SJCRH30 (cell line): ENCODE measurements at regions not wholly inside any gene's neighbourhood (a gene's known extent, or its start where the extent isn't known, plus 50 kb on each side); places are given as distances from the start of the nearest gene placed in this dataset.

Source experiments
- DNase-seq, 2 experiments: peaks; one replicate each; pipeline ENCODE4 v3.0.0-alpha.2; 2015 to 2020
- H3K27ac ChIP-seq: fragments of 250-450 bp; sonication (Bioruptor Pico); 2 replicates; pipeline ENCODE4 v1.5.1; 2020; ENCODE audit warnings: mild to moderate bottlenecking, moderate library complexity
- H3K27me3 ChIP-seq: fragments of 250-450 bp; sonication (Bioruptor Pico); 2 replicates; pipeline ENCODE4 v1.5.1; 2020; ENCODE audit warnings: mild to moderate bottlenecking, moderate library complexity
- H3K36me3 ChIP-seq: fragments of 250-450 bp; sonication (Bioruptor Pico); 2 replicates; pipeline ENCODE4 v1.5.1; 2020; ENCODE audit warnings: mild to moderate bottlenecking, moderate library complexity
- H3K4me1 ChIP-seq: fragments of 250-450 bp; sonication (Bioruptor Pico); 2 replicates; pipeline ENCODE4 v1.5.1; 2020; ENCODE audit warnings: mild to moderate bottlenecking, moderate library complexity
- H3K4me3 ChIP-seq: fragments of 250-450 bp; sonication (Bioruptor Pico); 2 replicates; pipeline ENCODE4 v1.5.1; 2020; ENCODE audit warnings: mild to moderate bottlenecking, moderate library complexity
- H3K9me3 ChIP-seq: fragments of 250-450 bp; sonication (Bioruptor Pico); replicated peaks from 2 replicates; pipeline ENCODE4 v1.5.1; 2020; ENCODE audit warnings: mild to moderate bottlenecking, moderate library complexity

GRCh38 chr4:140244328-140244727 is 90.3 kb upstream of the MAML3 start:
- Histone ChIP-seq H3K4me3 (no peak overlapping the region), H3K27ac (no peak overlapping the region), H3K9me3 (no peaks in the 10 kb centered on the region), H3K27me3 (no peaks in the 10 kb centered on the region), H3K36me3 (no peaks in the 10 kb centered on the region), H3K4me1 (peaks cover 8% of the 10 kb centered on the region)
- DNase-seq = no peak

- H3K27ac ChIP-seq = no peak overlapping the region
- H3K27me3 ChIP-seq = no peaks in the 10 kb centered on the region
- peaks cover 11% of the 10 kb centered on the region for H3K4me1 ChIP-seq
- DNase-seq = no peak
- no peak overlapping the region for H3K4me3 ChIP-seq
- H3K9me3 ChIP-seq = no peaks in the 10 kb centered on the region
- H3K36me3 ChIP-seq = no peaks in the 10 kb centered on the region
Measured at GRCh38 chr4:140243278-140243753, 89.3 kb upstream of the MAML3 start.

GRCh38 chr4:140242357-140243277 is 88.6 kb upstream of the MAML3 start:
- DNase-seq = no peak
- no peak overlapping the region for H3K27ac ChIP-seq

GRCh38 chr4:140240237-140240636 is 86.3 kb upstream of the MAML3 start:
- Histone ChIP-seq H3K4me3 (no peak overlapping the region), H3K27me3 (no peaks in the 10 kb centered on the region), H3K4me1 (peaks cover 17% of the 10 kb centered on the region), H3K9me3 (no peaks in the 10 kb centered on the region), H3K36me3 (no peaks in the 10 kb centered on the region), H3K27ac (no peak overlapping the region)
- DNase-seq = peak in 1 of 2 experiments; percentile 35

More at GRCh38 chr4:140242357-140243277, 88.6 kb upstream of the MAML3 start:
- Histone ChIP-seq H3K4me1 (peaks cover 11% of the 10 kb centered on the region), H3K4me3 (no peak overlapping the region), H3K27me3 (no peaks in the 10 kb centered on the region), H3K9me3 (no peaks in the 10 kb centered on the region), H3K36me3 (no peaks in the 10 kb centered on the region)

DNA sequence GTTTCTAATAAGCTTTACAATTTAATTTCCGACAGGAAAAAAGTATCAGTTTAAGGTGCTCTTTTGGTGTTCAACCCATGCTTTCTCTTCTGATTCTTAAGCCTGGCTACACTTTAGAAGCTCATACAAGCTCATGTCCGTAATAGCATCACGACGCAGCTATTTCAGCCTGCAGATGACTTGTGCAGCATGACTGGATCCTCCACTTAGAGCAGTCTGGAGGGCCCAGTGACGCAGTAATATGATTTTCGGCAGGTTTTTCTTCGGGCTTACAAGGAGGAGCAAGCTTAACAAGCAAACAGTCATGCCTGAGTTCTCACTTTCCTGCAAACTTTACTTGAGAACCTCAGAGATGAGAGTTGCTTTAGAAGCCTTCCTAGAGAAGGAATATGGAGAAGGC is 85.3 kb upstream of the MAML3 start:
- peaks cover 19% of the 10 kb centered on the region for H3K4me1 ChIP-seq
- H3K9me3 ChIP-seq = no peaks in the 10 kb centered on the region
- no peaks in the 10 kb centered on the region for H3K27me3 ChIP-seq
- no peak for DNase-seq
- H3K27ac ChIP-seq = no peak overlapping the region
- no peaks in the 10 kb centered on the region for H3K36me3 ChIP-seq
- H3K4me3 ChIP-seq = no peak overlapping the region

- Histone ChIP-seq H3K27me3 (no peaks in the 10 kb centered on the region), H3K27ac (peak overlapping the region; percentile 25; the same call in 1 of the 2 replicates), H3K9me3 (no peaks in the 10 kb centered on the region), H3K36me3 (no peaks in the 10 kb centered on the region), H3K4me1 (peaks cover 28% of the 10 kb centered on the region), H3K4me3 (peak overlapping the region; percentile 37)
- peak; percentile 52 to 73 for DNase-seq
Measured at GRCh38 chr4:140238351-140239056, 84.5 kb upstream of the MAML3 start.

DNA sequence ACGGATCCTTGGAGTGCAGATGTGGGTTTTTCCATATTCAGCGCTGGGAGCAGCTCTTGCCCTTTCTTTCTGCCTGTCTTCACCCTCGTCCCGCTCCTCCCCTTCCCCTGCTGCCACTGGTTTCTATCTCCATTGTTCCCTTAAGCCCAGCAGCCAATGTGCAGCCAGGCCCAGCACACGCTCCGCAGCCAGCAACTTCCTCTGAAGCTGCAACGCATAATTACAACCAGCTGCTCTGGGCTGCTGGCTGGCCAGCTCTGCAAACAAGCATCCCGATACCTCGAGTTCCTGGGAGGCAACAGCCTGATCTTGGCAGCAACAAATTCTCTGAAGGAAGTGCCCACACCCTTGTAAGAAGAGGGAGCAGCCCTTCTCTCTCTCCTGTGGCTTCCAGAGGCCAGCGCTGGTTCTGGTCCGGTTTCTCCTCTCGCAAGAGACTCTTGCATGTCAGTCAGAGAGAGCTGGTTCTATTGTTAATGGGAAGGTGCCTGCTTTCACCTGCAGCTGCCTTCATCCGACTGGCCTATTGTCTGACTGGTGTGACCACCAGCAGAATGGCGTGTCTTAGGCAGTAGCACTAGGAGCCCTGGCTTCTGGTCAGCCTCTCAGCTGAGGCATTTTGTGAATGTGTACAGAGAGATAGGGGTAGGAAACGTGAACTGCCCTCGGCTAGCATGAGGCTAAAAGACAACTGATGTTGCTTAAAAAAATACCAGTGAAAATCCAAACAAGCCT is 83.8 kb upstream of the MAML3 start:
- peak; percentile 69 to 81 for DNase-seq
- Histone ChIP-seq H3K4me1 (peaks cover 29% of the 10 kb centered on the region), H3K27me3 (no peaks in the 10 kb centered on the region), H3K36me3 (no peaks in the 10 kb centered on the region), H3K27ac (peak overlapping the region; percentile 25; the same call in 1 of the 2 replicates), H3K4me3 (peak overlapping the region; percentile 37), H3K9me3 (no peaks in the 10 kb centered on the region)

DNA sequence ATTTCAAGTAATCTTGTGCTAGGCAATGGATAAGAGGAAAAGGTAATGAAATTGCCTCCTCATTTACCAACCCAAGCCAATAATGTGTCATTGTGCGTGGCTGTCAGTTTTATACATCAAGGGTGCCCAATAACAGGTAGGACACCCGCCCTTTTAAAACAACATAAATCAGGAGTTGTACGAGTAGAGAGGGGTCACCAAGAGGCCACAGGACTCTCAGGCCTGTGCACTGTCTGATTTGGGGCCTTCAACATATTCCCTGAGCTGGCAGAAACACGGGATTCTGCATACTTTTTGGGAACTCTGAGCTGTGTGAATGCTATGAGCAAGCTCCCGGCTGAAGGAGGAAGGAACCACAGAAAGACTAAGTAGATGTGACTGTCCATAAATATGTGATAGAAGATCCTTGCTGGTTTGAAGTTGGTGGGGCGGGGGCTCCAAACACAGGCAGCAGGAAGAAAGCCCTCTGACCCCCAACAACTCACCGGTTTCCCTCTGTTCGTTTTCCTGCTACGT is 82.7 kb upstream of the MAML3 start:
- Histone ChIP-seq H3K27me3 (no peaks in the 10 kb centered on the region), H3K27ac (no peak overlapping the region), H3K36me3 (no peaks in the 10 kb centered on the region), H3K9me3 (no peaks in the 10 kb centered on the region), H3K4me1 (peaks cover 29% of the 10 kb centered on the region), H3K4me3 (no peak overlapping the region)
- no peak for DNase-seq

- Histone ChIP-seq H3K4me1 (peaks cover 21% of the 10 kb centered on the region), H3K4me3 (no peak overlapping the region), H3K9me3 (no peaks in the 10 kb centered on the region), H3K27me3 (no peaks in the 10 kb centered on the region), H3K36me3 (no peaks in the 10 kb centered on the region), H3K27ac (no peak overlapping the region)
- DNase-seq = no peak
Measured at GRCh38 chr4:140234697-140235060, 80.7 kb upstream of the MAML3 start.

GRCh38 chr4:140233791-140234696 is 80.1 kb upstream of the MAML3 start:
- Histone ChIP-seq H3K9me3 (no peaks in the 10 kb centered on the region), H3K4me1 (peaks cover 21% of the 10 kb centered on the region), H3K36me3 (no peaks in the 10 kb centered on the region), H3K4me3 (no peak overlapping the region), H3K27ac (no peak overlapping the region; the same call in 1 of the 2 replicates), H3K27me3 (no peaks in the 10 kb centered on the region)
- peak; percentile 21 to 44 for DNase-seq

GRCh38 chr4:140229881-140230280 is 75.9 kb upstream of the MAML3 start:
- no peak overlapping the region for H3K27ac ChIP-seq
- H3K4me3 ChIP-seq = no peak overlapping the region
- no peaks in the 10 kb centered on the region for H3K9me3 ChIP-seq
- no peaks in the 10 kb centered on the region for H3K36me3 ChIP-seq
- peaks cover 11% of the 10 kb centered on the region; the same call in 1 of the 2 replicates for H3K4me1 ChIP-seq
- no peaks in the 10 kb centered on the region for H3K27me3 ChIP-seq
- DNase-seq = no peak

GRCh38 chr4:140227286-140227685 is 73.3 kb upstream of the MAML3 start:
- Histone ChIP-seq H3K27me3 (no peaks in the 10 kb centered on the region), H3K9me3 (no peaks in the 10 kb centered on the region), H3K27ac (no peak overlapping the region), H3K36me3 (no peaks in the 10 kb centered on the region), H3K4me3 (no peak overlapping the region), H3K4me1 (no peaks in the 10 kb centered on the region)
- DNase-seq = no peak

GRCh38 chr4:140223056-140223810 is 69.2 kb upstream of the MAML3 start:
- DNase-seq = no peak
- Histone ChIP-seq H3K27ac (no peak overlapping the region), H3K4me3 (no peak overlapping the region)

More at GRCh38 chr4:140223056-140223810, 69.2 kb upstream of the MAML3 start:
- Histone ChIP-seq H3K9me3 (no peaks in the 10 kb centered on the region), H3K27me3 (no peaks in the 10 kb centered on the region), H3K4me1 (no peaks in the 10 kb centered on the region), H3K36me3 (no peaks in the 10 kb centered on the region)
